Breast epithelium (tissue), 3 donors: ENCODE measurements at regions not wholly inside any gene's neighbourhood (a gene's known extent, or its start where the extent isn't known, plus 50 kb on each side); places are given as distances from the start of the nearest gene placed in this dataset.
"Not testable (repeated sequence)": the region's sequence is repeated elsewhere in the genome, so short reads cannot be mapped to it uniquely, and the experiment has no call there.

Experiments used
- CTCF ChIP-seq, 3 donors: fragments of 450-650 bp; IDR thresholded peaks; one replicate each; pipeline ENCODE4 v1.5.1; 2016 to 2017; ENCODE audit warnings: antibody characterized with exemption in 3 of 3, mild to moderate bottlenecking in 3 of 3, moderate library complexity in 3 of 3
- POLR2AphosphoS5 ChIP-seq, 3 donors: sonication (generic); formaldehyde crosslinking; IDR thresholded peaks; one replicate each; pipeline ENCODE4 v1.6.1; 2017; ENCODE audit warnings: antibody characterized with exemption in 3 of 3

DNA sequence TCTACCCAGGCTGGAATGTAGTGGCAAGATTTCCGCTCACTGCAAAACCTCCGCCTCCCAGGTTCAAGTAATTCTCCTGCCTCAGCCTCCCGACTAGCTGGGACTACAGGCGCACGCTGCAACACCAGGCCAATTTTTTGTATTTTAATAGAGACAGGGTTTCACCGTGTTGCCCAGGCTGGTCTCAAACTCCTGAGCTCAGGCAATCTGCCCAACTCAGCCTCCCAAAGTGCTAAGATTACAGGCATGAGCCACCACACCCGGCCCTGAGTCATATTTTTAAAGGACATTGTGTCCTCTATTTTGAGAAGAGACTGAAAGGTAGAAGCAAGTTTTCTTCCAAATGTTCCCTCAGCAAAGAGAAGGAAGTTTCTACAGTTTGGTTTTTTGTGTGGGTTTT is 227.1 kb downstream of the KCTD12 start:
- TF ChIP-seq CTCF, POLR2AphosphoS5 (IDR thresholded peaks at IDR 0.05): not testable (repeated sequence)
